ENCODE measurements at regions not wholly inside any gene's neighbourhood (a gene's known extent, or its start where the extent isn't known, plus 50 kb on each side); places are given as distances from the start of the nearest gene placed in this dataset.

- TF ChIP-seq POLR2A (IDR thresholded peaks at IDR 0.05), result no peak
- no peak for TF ChIP-seq CTCF (IDR thresholded peaks at IDR 0.05)
These were observed 436.1 kb downstream of the TMEM121 start for GRCh38 chr14:105962532-105962931.
